Activated CD4-positive, alpha-beta T cell treated with anti-CD3 and anti-CD28 coated beads, Interleukin-2, amount 50 U/mL, for 1 hour (primary cell): ENCODE measurements at regions not wholly inside any gene's neighbourhood (a gene's known extent, or its start where the extent isn't known, plus 50 kb on each side); places are given as distances from the start of the nearest gene placed in this dataset.
"Not testable (repeated sequence)": the region's sequence is repeated elsewhere in the genome, so short reads cannot be mapped to it uniquely, and the experiment has no call there.

Experiments used
- DNase-seq: peaks from one replicate; pipeline ENCODE4 v3.0.0-alpha.2; 2020

DNA sequence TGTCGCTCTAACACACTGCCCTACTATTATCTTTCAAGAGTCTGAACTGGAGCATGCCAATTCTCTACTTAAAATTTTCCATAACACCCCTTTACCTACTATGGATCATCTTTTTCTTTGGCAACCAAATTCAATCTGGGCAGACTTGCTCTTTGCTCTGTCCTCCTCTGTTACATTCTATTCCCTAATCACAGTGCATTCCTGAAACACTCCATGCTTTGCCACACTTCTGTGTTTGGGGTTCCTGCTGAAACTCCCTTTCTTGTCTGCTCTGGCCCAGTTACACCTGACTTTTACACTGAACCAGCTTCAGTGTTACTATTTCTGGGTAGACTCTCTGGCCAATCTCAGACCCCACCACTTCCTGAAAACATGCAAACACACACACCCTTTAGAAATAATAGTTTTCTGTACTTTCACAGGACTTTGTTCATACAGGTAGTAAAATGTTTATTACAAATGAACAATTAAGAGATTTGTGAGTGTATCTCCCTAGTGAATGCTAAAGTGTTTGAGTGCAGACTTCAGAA, 119.9 kb upstream of the DCC start:
- DNase-seq, result no peak

DNA sequence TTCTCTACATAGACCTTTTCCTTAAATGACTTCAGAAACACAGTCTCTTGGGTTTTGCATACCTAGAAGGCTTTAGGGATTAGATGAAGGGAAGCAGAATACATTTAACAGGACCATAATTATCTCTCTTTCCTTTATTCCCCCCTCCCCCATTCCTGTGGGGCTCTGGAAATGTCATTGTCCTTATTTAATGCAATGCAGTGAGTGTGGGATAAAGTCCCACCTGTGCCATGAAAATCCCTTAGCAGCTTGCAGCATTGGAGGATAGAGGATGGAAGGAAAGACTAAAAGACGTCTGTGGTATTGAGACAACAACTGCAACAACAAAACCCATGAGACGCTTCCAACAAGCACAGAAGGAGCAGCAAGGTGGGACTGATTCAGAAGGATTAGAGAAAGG, 117.8 kb upstream of the DCC start:
- DNase-seq, result no peak

DNA sequence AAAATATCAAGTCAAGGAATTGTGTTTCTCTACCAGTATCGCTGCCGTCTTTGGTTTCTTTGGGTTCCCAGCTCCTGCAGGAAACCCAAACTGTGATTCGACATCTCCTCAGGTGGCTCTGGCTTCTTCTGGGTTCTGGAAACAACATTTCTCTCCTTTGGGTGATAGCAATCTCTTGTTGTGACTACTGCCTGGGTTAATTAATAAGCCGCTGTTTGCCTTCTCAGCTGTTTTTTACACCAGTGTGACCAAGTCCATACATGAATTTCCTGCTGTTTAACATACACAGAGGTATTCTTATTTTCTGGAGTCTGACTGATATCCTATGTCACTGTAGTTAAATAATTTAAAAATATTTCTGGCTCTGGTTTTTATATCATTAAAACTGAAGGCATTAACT, 112.5 kb upstream of the DCC start:
- no peak for DNase-seq

DNA sequence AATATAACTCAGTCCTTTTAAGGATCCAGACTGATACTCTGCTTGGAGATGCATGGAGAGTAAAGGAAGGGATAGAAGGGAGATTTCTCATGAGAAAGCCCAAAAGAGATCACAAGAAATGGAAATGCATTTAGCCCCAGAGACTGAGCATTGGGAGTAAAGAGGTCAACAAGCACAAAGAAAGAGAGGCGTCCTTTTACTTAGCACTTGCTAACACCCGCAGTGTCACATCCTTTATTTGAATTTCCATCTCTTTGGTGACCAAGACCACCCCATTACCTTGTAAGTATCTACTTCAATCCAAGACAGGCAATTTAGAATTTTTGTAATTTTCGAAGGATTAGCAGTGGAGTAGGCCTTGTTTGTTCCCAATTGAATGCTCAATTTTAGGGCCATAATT, 111.8 kb upstream of the DCC start:
- DNase-seq, result no peak

GRCh38 chr18:52236131-52236530, 103.9 kb upstream of the DCC start:
- DNase-seq, result no peak

GRCh38 chr18:52237551-52237950, 102.4 kb upstream of the DCC start:
- DNase-seq, result no peak

GRCh38 chr18:52242711-52243110, 97.3 kb upstream of the DCC start:
- no peak for DNase-seq

- no peak for DNase-seq
These were observed 95.3 kb upstream of the DCC start for GRCh38 chr18:52244658-52245057.

DNA sequence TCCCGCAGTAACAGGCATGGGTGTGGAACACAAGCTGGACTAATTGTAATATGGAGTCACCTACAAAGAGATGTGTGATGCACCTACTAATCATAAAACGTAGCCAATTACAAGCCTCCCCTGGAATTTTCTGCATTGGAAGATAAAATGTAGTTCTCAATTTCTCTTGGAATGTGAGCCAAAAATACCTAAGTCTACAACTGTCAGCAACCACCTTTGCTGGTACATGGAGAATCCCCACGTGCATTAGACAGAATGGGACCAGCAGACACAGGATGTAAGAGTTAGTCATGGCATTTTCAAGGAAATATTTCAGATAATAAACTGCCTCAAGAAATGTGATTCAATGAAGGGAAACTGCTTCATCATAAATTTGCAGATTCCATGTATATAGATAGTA, 85.6 kb upstream of the DCC start:
- DNase-seq, result no peak

GRCh38 chr18:52257417-52257816, 82.6 kb upstream of the DCC start:
- DNase-seq, result not testable (repeated sequence)

GRCh38 chr18:52275817-52276216, 64.2 kb upstream of the DCC start:
- no peak for DNase-seq

GRCh38 chr18:52277785-52278184, 62.2 kb upstream of the DCC start:
- no peak for DNase-seq

GRCh38 chr18:52278191-52278590, 61.8 kb upstream of the DCC start:
- no peak for DNase-seq

- DNase-seq, result no peak
These were observed 59.3 kb upstream of the DCC start for GRCh38 chr18:52280702-52281101.

DNA sequence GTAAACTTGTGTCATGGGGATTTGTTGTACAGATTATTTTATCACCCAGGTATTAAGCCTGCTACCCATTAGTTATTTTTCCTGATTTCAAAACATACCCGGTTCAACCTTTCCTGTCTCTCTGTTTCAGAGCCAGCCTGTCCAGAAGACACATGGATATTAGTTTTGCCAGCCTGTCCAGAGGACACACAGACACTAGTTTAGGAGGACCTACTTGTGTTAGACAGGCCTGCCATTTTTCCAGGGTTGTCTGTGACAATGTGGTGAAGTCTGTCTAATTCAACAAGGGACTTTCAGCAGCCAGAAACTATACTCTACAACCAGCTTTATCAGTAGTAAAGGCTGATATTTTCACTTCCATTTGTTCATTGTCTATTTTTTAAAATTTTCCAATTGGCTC, 56.1 kb upstream of the DCC start:
- DNase-seq, result no peak

GRCh38 chr18:52286675-52287074, 53.3 kb upstream of the DCC start:
- no peak for DNase-seq

- no peak for DNase-seq
These were observed 52.8 kb upstream of the DCC start for GRCh38 chr18:52287151-52287550.

- DNase-seq, result no peak
These were observed 51.5 kb upstream of the DCC start for GRCh38 chr18:52288403-52289004.

DNA sequence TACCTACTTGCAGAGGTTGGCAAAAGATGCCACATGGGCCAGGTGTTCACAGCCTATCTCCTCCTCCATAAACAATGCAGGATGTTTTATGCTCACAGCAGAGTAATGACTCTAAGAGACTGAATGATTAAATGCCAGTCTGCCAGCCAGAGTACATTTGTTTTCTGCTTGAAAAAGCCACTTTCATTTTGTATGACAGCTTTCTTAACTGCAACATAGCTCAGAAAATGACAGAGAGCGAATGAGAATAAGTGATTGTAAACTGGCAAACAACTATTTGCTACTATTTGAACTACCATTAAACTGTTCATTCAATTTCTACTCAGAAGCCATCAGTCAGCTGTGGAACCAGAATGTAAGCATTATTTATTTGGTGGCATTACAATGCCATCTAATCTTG, 50.6 kb upstream of the DCC start:
- DNase-seq, result no peak
